Stimulated activated CD4-positive, alpha-beta T cell treated with anti-CD3 and anti-CD28 coated beads, TNF-alpha, amount 100 ng/mL, for 48 hours (primary cell): ENCODE measurements at regions not wholly inside any gene's neighbourhood (a gene's known extent, or its start where the extent isn't known, plus 50 kb on each side); places are given as distances from the start of the nearest gene placed in this dataset.
"Not testable (repeated sequence)": the region's sequence is repeated elsewhere in the genome, so short reads cannot be mapped to it uniquely, and the experiment has no call there.

Source experiments
- DNase-seq, 3 donors: peaks; one replicate each; pipeline ENCODE4 v3.0.0-alpha.2; 2020; ENCODE audit warnings: low read depth in 3 of 3

DNA sequence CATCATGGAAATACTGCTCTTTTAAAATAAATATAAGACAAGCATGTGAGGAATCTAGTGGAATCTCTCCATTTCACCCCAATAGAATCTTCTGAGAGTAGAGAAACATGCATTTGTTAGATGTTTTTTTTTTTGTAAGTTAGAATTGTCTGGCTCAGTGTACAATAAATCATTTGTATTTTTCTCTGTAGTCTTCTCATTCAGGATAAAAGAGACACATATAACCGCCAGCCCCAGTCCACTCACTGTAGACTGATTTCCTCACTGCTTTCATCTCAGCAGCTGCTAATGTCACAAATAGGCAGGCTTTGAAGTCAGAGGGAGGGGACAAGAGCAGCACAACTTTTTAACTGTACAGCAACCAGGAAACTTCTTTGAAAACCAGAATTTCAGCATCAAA is 140.2 kb upstream of the RBMS3 start:
- DNase-seq = no peak

DNA sequence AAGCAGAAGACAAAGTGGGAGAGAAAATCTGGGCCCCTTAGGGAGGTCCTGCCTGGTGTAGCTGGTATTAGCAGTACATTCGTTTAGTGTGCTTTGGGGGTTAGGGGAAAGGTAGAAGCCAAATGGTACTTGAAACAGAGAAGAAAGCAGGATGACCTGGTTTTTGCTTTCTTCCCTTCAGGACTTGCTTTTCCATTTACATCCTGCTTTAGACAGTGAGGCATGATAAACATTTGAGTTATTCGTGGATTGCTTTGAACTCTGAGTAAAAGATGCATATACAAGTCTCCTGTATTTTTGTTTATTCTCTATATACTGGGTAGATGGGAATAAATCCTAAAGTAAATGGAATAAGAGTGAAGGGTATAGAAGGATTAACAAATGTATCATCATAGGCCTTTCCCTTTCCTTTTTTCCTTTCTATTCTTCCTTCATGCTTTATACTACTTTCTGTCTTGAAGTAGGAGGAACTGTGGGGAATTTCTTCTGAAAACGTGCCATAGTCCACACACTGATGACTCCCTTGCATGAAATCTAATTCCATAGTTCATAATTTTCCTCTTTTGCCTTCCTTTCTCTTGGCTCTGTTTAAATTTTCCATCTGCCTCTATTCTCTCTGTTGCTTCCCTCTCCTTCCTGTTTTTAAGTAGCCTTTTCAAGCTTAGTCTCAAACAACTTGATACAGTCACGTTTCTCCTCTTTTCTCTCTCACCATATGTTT is 139.5 kb upstream of the RBMS3 start:
- no peak for DNase-seq

- no peak for DNase-seq
These were observed 139.0 kb upstream of the RBMS3 start for GRCh38 chr3:29141918-29142275.

GRCh38 chr3:29143151-29143550 is 137.7 kb upstream of the RBMS3 start:
- DNase-seq = no peak

- no peak for DNase-seq
These were observed 136.5 kb upstream of the RBMS3 start for GRCh38 chr3:29144361-29144760.

DNA sequence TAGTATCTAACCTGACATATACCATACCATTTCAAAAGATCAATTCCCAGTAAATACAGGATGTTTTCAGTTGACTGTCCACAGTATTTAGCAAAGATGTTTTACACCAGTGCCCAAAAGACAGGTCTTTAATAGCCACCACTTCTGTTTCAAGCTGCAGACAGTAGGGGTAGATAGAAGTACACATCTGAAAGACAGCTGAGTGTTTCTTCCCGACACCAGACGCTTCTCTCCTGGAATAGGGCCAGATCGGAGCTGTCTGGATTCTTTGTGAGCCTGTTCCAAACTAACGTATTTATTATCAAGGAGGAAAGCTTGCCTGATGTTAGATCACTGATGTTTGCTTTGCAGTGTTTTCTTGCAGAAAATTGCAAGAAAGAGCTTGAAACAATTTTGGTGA is 136.1 kb upstream of the RBMS3 start:
- no peak for DNase-seq

DNA sequence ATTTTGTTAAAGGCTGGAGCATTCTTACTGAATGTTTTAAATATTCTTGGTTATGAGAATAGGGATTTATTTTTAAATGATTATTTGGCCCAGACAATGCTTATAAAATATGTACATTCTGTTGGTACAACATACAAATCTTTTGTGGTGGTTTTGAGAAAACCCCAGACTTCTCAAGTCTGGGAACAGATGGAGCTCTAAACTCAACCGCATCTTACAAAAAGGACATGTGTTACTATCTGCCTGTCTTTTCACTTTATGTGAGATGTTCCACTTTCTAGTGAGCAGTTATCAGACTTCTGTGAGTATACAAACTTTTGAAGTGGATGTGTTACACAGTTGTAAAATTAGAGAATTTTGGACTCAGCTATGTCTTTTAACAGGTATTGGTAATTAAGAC is 135.5 kb upstream of the RBMS3 start:
- no peak for DNase-seq

DNA sequence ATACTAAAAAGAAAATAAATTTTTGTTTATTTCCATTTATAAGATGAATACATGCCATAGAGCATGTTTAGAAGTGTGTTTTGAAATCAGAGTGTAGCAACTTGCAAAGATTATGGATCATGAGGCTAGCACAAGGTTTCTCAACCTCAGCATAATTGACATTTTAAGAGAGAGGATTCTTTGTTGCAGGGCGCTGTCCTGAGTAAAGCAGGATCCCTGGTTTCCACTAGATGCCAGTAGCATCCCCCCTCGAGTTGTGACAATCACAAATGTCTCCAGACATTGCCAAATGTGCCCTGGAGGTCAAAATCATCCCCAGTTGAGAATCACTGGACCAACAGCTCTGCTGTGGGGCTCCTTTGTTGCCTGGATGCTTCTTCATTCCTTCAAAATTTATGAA is 128.5 kb upstream of the RBMS3 start:
- no peak for DNase-seq

- DNase-seq = peak in 2 of 3 donors; percentile 20 to 24
These were observed 127.1 kb upstream of the RBMS3 start for GRCh38 chr3:29153811-29154210.

- DNase-seq = no peak
These were observed 124.7 kb upstream of the RBMS3 start for GRCh38 chr3:29156086-29156715.

DNA sequence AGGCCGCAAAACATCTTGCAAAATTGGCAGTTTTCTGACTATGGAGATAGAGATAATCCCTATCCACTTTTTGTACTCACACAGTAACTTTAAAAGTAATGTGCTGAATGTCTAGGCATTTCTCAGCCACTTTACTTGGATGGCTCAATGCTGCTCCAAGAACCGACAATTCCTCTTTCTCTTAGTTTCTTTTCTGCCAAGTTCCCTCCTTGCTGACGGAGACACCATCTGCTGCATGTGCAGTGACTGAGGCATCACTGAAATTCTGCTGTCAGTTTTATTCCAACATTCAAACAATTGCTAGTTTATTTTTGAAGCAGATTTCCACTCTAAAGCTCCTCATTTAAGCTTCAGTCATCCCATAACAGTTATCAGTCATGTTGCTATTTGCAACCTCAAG is 116.0 kb upstream of the RBMS3 start:
- DNase-seq = no peak

GRCh38 chr3:29167180-29167579 is 113.7 kb upstream of the RBMS3 start:
- DNase-seq = no peak

GRCh38 chr3:29168081-29168480 is 112.8 kb upstream of the RBMS3 start:
- no peak for DNase-seq

DNA sequence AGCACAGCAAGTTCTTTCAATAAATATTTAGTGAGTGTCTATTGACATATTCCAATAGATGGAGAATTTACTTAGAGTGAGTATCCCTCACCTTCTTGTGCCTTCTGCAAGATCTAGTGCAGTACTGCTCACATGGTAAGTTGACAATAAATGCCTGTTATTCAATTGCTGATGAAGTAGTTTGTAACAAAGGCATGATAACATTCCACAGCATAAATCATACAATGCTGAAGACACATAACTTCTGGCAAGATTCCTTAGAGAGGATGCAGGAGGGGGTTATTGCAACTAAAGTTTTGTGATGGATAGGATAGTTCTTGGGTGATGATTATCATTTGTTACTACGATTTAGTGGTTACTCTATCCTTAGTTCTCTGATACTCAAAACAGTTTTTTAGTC is 112.2 kb upstream of the RBMS3 start:
- DNase-seq = no peak

DNA sequence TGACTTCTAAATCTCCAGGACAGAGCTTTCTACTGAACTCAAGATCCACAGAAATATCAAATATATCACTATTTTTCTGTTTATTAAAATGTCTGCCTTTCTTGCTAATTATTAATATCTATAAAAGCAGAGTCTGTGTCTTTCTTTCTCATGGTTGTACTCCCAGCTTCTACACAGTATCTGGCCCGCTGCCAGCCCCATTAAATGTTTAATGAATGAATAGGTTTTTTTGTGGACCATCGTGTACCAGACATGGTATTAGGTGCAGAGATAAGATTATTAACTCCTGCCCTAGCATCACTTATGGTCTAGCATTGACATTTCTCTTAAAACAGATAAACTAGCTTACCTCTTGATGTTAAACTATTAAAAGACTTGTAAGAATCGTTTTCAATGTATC is 111.4 kb upstream of the RBMS3 start:
- no peak for DNase-seq

DNA sequence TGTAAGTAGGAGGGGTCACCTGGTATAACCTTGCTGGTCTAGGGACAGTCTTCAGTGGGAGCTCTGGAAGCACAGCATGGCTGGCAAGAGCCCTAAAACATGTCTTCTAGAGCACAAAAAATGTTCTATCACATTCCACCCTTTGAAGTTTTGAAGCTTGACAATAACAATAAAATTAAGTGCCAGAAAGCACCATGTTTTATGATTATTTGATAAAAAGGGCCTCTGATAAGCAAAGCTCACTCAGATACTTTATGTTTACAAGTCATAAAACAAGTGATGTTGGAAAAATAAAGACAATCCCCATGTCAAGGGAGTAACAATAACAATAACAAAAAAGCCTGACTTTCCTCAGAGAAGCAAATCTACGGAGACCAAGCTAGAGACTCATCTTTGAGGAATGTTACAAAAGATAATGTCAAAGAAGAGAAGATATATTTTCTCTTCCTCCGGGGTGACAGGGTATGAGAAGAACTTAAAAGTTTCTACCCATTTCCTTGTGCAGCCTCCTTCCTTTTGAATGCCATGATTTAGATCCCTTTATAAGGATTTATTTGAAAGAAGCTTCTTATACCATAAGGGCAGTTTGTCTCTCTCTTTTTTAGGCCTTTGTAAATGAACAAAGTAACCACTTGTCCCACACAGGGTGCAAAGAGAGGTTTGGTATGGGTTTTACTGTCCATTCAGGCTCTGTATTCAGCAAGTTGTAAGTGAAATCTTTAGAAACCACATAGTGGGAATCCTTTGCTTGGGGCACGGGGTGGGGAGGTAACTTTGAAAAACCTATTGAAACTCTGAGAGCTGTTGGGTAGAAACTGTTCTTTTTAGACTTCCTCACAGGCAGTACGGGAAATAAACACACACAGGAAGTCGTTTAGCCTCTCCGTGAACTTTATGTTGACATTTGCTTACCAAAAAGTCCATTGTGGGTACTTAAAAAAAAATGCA is 109.6 kb upstream of the RBMS3 start:
- DNase-seq = no peak

DNA sequence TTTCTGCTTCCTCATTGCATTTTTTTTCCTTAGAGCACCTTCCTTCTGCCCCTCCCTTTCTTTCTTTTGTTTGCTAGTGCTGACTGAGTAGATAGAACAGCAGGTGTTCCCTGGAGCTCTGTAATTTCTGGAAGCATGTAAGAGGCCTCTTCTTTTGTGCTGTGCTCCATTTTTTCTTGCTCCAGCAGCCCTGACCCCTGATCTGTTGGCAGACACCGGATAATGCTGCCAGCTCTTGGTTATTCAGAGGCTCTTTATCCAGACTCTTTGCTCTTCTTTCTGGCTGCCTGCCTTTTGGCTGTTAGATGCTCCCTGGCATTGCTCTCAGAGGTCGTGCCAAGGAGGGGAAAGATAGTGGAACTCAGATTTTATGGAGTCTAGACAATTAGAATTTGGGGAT is 104.4 kb upstream of the RBMS3 start:
- DNase-seq = no peak

DNA sequence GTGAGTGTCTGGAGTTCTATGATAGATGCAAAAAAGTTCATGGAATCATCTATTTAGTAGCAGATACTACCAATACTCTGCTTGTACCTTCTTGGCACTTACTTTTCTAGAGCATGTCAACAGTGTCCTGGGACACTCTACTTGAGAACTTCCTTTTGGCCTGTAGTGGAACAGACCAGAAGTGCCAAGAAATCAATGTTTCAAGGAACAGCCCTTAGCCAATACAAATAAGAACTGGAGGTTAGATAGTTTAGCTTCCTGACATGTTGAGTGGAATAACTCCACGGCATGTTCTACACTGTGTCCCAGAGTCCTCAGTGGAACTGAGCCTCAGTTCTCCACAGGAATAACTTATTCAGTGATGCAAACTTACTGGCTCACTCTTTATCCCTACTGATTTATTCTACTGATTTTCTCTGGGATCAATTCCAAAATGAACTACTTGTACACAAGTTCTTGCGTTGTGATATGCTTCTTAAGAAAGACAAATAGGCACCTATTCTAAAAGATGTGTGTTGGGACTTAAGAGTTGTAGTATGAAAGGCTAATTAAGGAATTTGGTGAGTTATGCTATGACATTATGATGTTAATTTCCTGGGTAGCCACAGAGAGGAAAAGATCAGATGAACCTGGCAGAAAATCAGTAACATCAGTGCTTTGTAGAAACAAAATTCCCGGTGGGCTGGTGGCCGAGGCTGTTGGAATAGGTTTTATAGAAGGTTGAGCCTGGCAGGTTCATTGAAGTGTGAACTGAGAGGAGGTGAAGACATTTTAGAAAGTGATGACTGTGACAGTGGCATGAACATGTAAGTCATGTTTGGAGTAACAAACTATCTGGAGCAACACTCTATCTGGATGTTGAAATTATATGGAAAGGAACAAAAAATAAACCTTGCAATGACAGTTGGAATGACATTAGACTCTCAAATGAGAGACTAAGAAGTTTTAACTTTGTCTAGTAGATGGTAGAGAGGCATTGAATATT is 101.8 kb upstream of the RBMS3 start:
- no peak for DNase-seq

DNA sequence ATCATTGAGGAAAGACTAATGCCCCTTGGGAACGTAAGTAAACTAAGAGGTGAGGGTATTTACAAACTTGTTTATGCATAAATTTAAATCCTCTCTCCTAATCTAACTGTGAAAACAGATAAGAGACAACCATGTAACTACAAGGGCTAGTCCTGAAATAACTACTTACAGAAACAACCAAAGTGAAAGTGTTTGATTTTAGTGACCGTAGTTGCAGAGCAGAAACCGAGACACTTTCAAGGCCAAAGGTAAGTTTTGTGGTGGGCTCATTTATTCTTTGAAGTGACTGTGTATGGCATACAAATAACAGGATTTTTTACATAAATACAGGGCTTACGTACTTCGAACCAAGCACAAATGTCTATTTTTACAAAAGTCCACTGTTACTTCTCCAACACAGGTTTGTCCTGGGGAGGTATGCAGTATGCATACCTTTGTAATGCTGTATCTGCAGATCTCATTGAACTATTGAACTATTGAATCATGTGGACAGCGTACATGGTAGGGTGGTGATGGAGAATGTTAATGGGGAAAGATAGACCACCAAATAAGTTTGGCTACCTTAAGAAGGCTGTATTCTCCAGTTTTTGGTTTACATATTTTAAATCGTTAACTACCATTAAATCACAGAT is 99.6 kb upstream of the RBMS3 start:
- no peak for DNase-seq

GRCh38 chr3:29181872-29182271 is 99.0 kb upstream of the RBMS3 start:
- no peak for DNase-seq

- not testable (repeated sequence) for DNase-seq
These were observed 98.0 kb upstream of the RBMS3 start for GRCh38 chr3:29182828-29183227.
